T-helper 2 cell treated with Interferon-gamma antibody and Interleukin-4, amounts not matched to agents 100 ng/mL and 5 ng/mL, for 36 hours (primary cell): ENCODE measurements at regions not wholly inside any gene's neighbourhood (a gene's known extent, or its start where the extent isn't known, plus 50 kb on each side); places are given as distances from the start of the nearest gene placed in this dataset.

Source experiments
- intact Hi-C: fragments of 100-400 bp; cut with micrococcal nuclease; formaldehyde crosslinking; loops from one replicate; pipeline ENCODE4 v1.15.1; 2023

DNA sequence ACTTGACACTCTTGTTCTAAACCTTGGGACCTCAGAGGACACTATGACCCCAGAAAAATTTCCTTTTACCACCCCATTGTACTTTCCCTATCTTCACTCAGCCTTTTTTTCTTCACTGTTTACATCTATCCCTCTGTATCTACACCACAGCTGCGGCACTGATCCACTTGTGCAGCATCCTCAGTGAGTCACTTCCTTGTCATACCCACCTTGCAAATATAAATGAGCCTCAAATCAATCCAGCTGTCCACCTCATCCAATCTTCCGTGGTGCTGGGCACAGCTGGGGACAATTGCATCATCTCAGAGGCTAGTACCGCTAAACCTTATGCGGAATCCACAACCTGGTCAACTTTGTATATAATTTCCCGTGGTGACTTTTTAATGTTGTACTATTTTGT is 710.5 kb downstream of the QKI start:
- intact Hi-C loops, result no loop called here

GRCh38 chr6:164124473-164124872 is 710.0 kb downstream of the QKI start:
- intact Hi-C loops, result no loop called here

DNA sequence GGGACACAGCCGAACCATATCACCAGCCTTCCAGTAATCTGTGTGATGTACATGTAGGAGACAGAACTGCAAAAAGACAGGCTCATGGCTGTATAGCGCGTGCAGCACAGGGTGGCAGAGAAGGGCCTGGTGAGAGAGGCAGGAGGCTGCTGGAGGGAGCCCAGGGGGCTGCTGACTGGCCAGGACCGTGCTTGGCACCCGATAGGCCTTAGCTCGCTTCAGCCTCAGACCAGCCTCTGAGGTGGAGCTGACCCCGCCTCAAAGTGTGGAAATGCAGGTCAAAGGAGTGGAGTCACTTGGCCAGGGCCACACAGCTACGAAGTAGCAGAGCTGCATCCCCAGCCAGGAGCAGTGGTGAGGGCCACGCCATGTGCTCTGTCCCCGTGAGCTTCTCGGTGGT is 707.6 kb downstream of the QKI start:
- intact Hi-C loops, result no loop called here

DNA sequence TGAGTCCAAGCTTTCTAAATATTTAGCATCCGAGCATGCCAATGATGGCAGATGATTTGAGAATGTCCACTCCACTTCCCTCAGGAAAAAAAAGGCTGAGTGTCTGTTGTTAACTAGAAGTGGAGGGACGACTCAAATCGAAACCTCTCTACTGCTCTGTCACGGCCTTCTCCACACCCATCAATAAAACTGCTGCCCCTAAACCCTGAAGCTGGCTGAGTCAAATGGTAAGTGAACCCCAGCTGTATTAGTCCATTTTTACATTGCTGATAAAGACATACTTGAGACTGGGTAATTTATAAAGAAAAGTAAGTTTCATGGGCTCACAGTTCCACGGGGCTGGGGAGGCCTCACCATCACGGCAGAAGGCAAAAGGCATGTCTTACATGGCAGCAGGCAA is 707.0 kb downstream of the QKI start:
- intact Hi-C loops, result no loop called here

- intact Hi-C loops, result no loop called here
Measured at GRCh38 chr6:164114651-164115050, 700.1 kb downstream of the QKI start.

- intact Hi-C loops, result no loop called here
Measured at GRCh38 chr6:164114051-164114450, 699.5 kb downstream of the QKI start.

- intact Hi-C loops, result no loop called here
Measured at GRCh38 chr6:164113637-164114036, 699.1 kb downstream of the QKI start.

DNA sequence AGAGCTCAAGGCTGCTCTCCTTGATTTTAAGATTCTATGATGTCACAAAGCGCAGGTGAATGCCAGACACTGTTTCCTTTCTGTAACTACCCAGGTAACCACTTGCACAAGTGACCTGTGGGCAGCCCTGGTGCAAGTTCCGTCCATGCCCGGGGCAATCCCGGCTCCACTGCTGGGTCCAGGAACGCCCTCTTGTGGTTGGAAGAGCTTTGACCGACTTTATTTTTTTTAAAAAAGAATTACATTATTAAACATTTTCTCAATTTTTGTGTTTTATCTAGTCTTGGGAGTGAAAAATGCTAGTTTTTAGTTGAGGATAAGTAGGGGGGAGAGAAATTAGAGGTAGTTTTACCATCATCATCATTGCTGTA is 695.2 kb downstream of the QKI start:
- intact Hi-C loops, result no loop called here

- intact Hi-C loops, result no loop called here
Measured at GRCh38 chr6:164108869-164109769, 694.6 kb downstream of the QKI start.

GRCh38 chr6:164108092-164108491 is 693.6 kb downstream of the QKI start:
- intact Hi-C loops, result no loop called here

GRCh38 chr6:164107297-164107995 is 692.9 kb downstream of the QKI start:
- intact Hi-C loops, result no loop called here

GRCh38 chr6:164106345-164106769 is 691.8 kb downstream of the QKI start:
- intact Hi-C loops, result no loop called here

DNA sequence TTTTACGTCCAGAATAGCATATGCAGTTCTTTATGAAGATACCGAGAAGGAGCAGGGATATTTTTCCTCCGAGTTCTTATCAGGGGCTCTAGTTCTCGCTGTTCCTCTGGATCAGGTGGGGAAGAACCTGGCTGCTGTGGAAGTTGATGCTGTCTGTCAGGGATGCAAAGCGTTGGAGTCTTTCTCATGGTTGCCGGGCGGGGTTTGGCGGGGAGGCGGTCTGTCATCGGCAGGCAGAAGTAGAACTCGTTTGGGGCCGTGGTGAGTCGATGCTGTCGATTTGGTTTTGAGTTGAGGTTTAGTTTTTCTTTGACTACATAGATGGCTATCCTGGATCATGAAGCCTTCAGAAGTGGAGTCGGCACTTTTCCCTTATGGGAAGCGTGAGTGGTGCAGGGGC is 691.2 kb downstream of the QKI start:
- intact Hi-C loops, result no loop called here

GRCh38 chr6:164104432-164104831 is 689.9 kb downstream of the QKI start:
- intact Hi-C loops, result no loop called here

DNA sequence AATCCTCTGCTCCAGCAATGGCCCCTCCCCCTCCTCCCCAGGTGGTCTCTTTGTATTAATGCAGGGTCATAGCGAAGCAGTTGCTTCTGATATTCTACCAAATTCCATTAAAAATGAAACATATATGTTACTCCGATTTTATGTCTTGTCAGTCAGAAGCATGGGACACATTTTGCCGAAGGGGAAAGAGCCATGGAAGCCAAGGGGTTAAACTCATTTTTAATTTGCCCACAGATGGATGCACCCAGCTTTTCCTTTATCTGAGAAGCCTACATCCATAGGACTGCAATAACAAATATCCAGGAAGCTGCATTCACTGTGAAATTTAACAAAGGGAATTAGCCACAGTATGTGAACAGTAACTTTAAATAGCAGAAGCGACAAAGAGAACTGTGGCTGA is 688.2 kb downstream of the QKI start:
- intact Hi-C loops, result no loop called here

DNA sequence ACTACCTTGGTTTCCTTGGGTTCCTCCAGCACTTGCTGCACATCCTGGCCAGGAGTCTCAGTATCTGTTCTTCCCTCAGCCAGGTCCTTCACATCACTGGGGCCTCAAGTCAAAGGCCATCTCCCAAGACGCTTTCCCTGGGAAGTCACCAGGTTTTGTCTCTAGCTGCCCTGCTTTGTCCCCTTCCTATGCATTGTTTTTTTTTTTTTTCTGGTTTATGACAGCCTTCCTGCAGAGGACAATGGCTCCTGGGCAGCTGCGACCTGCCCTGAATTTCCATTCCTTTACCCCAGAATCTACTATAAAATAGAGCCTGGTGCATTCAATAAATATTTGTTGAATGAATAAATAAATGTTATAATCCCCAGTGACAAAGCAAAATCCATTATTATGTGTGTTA is 687.3 kb downstream of the QKI start:
- intact Hi-C loops, result no loop called here

DNA sequence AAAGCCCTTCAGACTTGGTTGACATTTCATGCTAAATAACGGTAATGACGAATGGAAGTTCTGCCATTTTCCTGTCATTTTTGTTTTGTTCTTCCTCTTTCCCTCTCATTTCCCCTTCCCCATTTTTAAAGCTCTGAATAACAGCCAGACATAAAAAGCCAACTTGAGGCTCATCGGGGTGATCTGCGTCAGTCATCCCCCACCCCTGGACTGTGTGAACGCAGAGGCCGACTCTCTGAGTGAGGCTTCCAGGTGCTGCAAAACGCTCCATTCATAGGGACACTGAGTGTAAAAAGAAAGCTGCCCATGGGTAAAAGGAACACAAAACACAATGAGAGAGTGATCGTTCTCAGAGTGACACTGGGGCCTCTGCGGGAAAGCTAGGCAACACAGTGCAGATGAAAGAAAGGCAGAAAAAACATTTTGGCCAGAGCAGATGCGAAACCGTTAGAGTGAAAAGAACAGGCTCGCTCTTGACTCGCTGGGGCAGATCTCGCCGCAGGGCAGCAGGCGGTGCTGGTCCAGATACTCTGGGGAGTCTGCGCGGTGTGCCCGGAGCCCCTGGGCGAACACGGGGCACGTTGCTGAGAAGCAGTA is 684.8 kb downstream of the QKI start:
- intact Hi-C loops, result no loop called here

DNA sequence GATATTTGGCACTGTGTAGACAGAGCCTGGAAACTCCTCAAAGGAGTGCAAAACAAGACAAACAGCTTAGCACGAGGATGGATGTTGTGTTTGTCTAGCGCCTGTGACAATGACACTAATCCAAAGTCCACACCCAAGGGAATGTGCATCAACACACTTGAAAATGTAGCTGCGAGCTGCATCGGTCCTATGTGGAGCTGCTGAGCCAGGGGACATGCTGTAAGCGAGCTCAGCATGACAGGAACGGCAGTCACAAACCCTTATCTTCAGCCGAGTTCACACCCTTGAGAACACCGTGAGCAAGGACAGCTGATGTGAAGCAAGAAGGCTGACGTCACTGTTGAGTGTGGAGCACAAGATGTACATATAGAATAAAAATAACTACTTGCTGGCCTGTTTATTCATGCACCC is 684.3 kb downstream of the QKI start:
- intact Hi-C loops, result no loop called here

DNA sequence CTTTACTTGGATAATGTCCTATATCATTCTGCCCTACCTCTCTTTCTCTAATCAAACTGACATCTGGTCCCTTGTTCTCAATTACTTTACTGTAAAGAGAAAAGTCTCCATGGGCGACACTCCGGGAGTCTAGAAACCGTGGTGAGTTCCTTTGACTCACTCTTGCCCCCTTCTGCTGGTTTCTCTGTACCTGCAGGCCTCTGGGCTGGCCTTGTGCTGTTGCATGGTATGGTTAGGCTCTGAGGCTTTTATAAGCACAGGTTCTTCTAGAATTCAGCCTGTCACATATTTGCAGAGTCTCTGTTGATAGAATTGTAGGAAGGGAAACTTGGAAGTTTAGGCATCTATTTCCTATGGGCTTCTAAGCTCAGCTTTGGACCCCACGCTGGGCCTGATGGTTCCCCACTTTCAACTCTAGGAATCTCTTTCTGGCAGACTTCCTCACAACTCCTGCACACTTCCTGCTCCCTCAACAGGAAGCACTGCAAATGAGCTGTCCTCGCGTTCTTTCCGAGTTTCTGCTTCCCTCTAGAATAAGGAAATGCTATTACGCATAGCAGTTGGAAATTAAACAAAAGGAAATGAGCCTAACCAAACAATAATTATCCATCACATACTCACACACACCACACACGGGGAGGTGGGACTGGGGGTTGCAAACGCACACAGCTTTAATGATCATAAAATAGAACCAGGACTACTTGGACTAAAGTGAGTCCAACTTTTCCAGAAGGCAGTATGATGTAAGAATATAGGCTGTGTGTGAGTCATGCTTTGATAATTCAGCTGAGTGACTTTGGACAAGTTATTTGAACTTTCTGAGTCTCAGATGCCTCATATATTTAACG is 683.3 kb downstream of the QKI start:
- intact Hi-C loops, result no loop called here

- intact Hi-C loops, result no loop called here
Measured at GRCh38 chr6:164097056-164097455, 682.5 kb downstream of the QKI start.

GRCh38 chr6:164095056-164095455 is 680.5 kb downstream of the QKI start:
- intact Hi-C loops, result no loop called here

DNA sequence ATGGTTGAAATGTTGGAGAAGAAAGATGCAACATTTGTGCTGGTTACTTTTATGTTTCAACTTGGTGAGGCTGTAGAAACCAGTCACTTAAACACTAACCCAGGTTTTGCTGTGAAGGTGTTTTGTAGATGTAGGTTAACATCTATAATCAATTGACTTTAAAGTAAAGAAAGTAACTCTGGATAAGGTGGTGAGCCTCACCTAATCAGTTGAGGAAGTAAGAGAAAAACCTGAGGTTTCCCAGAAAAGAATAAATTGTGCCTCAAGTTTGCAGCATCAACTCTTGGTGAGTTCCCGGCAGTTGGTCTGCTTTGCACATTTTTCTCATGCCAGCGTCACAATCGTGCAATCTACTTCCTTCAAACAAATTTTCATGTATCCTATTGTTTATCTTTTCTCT is 673.4 kb downstream of the QKI start:
- intact Hi-C loops, result no loop called here
